Lower lobe of right lung (tissue), 2 donors: ENCODE measurements at regions not wholly inside any gene's neighbourhood (a gene's known extent, or its start where the extent isn't known, plus 50 kb on each side); places are given as distances from the start of the nearest gene placed in this dataset.
A peak's percentile ranks its signal among the peaks of the same experiment; 100 is the strongest.

Experiments used
- ATAC-seq, 2 donors: fragments of 200-7000 bp; cut with Tn5 transposase; one replicate each; pipeline ENCODE4 v1.9.1; 2020 to 2022; ENCODE audit warnings: mild to moderate bottlenecking in 2 of 2, moderate library complexity in 2 of 2
- DNase-seq: peaks from one replicate; pipeline ENCODE4 v3.0.0-alpha.2; 2020
- H3K27ac ChIP-seq: fragments of 200-600 bp; one replicate; pipeline ENCODE4 v1.8.0; 2022
- H3K27me3 ChIP-seq: fragments of 200-600 bp; one replicate; pipeline ENCODE4 v1.8.0; 2022; ENCODE audit warnings: low read depth
- H3K36me3 ChIP-seq: fragments of 200-600 bp; one replicate; pipeline ENCODE4 v1.8.0; 2022; ENCODE audit warnings: mild to moderate bottlenecking
- H3K4me1 ChIP-seq: fragments of 200-600 bp; one replicate; pipeline ENCODE4 v1.8.0; 2022
- H3K4me3 ChIP-seq: fragments of 200-600 bp; one replicate; pipeline ENCODE4 v1.8.0; 2022; ENCODE audit warnings: mild to moderate bottlenecking
- H3K9me3 ChIP-seq: fragments of 200-600 bp; one replicate; pipeline ENCODE4 v1.8.0; 2022
- CTCF ChIP-seq: fragments of 200-600 bp; IDR thresholded peaks from one replicate; pipeline ENCODE4 v1.8.0; 2022; ENCODE audit warnings: antibody characterized with exemption, mild to moderate bottlenecking
- intact Hi-C: fragments of 100-400 bp; cut with DNase I; formaldehyde crosslinking; loops from one replicate; pipeline ENCODE4 v1.11.0; 2022
- donor health status: DM: no; HTN: yes; CAD: no; lungs with severe emphysema.

DNA sequence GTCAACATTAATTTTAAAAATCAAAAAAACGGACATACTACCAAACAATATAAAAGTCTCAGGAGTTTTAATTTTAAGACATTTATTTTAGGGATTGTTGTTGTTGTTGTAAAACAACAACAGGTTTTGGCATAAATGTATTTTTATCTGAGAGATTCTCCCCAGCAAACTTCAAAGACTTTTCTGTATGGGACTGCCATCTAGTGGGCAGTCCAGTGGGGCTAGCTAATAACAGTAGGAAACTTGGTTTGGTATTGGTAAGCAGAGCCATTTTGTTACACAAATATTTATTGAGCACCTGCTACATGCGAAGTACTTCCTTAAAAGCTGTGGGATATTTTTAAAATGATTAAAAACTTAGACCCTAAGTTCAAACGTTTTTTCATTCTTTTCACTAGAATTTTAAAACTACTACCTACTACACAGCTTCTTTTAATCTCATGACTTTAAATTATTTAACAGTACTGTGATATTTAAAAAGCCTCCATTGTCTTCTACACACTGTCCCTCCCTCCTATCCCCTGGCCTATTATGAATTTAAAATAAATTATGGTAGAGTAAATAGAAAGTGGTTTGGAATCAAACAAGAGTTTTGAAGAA lies 1028.4 kb upstream of the INTU start:
- H3K9me3 ChIP-seq, result no peaks in the 10 kb centered on the region
- no peak overlapping the region for H3K27ac ChIP-seq
- H3K4me3 ChIP-seq, result no peak overlapping the region
- no peaks in the 10 kb centered on the region for H3K36me3 ChIP-seq
- no peaks in the 10 kb centered on the region for H3K27me3 ChIP-seq
- TF ChIP-seq CTCF, result peak; percentile 53
- H3K4me1 ChIP-seq, result no peaks in the 10 kb centered on the region
- ATAC-seq, result no peak
- no peak for DNase-seq
- intact Hi-C loops, result no loop called here

DNA sequence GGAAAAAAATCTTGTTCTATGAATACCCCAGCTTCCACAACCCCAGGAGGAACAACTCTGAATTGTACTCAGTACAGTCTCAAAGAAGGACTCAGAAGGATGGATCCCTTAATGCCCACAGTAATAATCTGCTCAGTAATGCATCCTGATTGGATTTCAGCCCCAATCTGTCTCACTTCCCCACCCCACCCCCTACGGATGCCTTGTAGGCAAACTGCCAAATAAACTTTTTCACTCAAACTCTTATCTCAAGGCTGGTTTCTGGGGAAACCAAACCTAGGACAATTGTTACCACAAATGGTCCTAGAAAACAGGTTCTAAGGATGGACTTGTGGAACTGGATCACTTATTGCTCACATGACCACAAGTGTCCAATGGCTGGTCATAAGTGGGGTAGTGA lies 1021.8 kb upstream of the INTU start:
- H3K9me3 ChIP-seq, result no peaks in the 10 kb centered on the region
- no peak for TF ChIP-seq CTCF
- no peaks in the 10 kb centered on the region for H3K36me3 ChIP-seq
- H3K4me1 ChIP-seq, result no peaks in the 10 kb centered on the region
- DNase-seq (no peak), ATAC-seq (no peak)
- intact Hi-C loops, result no loop called here
- H3K27ac ChIP-seq, result no peak overlapping the region
- no peaks in the 10 kb centered on the region for H3K27me3 ChIP-seq
- no peak overlapping the region for H3K4me3 ChIP-seq

DNA sequence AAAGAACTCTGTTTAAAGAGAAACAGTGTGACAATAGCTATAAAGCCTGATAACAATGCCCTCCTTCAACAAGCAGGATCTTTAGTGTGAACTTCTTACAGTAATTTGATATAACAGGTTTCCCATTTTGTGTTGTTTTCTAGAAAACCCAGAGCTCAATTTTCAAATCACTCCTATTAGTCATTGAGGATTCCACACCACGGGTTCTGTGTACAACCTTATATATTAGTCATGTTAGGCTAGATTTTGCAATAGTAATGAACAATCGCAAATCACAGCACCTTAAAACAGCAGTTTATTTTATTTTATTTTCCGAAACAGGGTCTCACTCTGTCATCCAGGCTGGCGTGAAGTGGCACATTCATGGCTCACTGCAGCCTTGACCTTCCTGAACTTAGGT lies 1020.9 kb upstream of the INTU start:
- DNase-seq, result no peak
- no peak for TF ChIP-seq CTCF
- no peak for ATAC-seq
- Histone ChIP-seq H3K36me3 (no peaks in the 10 kb centered on the region), H3K27me3 (no peaks in the 10 kb centered on the region), H3K9me3 (no peaks in the 10 kb centered on the region), H3K4me3 (no peak overlapping the region), H3K4me1 (no peaks in the 10 kb centered on the region), H3K27ac (no peak overlapping the region)
- intact Hi-C loops, result no loop called here

DNA sequence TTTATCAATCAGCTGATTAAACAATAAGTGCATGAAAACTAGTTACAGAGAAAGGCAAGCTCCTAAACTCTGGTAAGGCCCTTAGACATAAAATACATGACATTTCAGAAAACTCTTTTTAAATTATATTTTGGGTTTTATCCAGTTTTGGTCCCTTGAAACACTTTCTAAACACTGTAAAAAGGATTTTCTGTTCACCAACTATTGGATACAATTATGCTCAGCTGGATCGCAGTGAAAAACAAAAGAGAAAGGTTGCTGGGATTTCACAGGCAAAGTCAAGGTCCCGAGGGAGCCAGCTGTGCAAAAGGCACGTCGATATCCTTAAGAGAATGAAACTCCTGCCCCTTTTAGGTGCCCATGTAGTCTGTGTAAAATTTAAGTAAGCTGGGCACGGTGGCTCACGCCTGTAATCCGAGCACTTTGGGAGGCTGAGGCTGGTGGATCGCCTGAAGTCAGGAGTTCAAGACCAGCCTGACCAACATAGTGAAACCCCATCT lies 1018.4 kb upstream of the INTU start:
- Histone ChIP-seq H3K36me3 (no peaks in the 10 kb centered on the region), H3K4me1 (no peaks in the 10 kb centered on the region), H3K4me3 (no peak overlapping the region), H3K27me3 (no peaks in the 10 kb centered on the region), H3K9me3 (no peaks in the 10 kb centered on the region), H3K27ac (no peak overlapping the region)
- DNase-seq (no peak), ATAC-seq (no peak)
- intact Hi-C loops, result no loop called here
- no peak for TF ChIP-seq CTCF

DNA sequence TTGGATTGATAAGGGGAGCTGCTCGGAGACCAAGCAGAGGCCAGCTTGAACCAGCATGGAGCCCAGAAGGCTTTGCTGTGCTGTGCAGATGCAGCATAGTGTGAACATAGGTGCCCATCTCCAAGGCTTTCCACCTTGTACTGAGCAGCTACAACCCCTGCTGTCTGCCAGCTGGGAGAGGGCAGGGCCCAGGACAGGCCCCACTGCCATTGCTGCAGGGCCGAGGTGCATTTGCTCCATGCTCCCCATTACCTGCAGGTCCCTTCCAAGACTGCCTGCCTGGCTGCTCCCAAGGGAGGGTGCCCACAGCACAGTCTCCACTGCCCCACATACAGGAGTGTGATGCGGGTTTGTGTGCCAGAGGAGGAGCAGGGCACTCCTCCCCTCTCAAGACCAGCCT lies 1016.0 kb upstream of the INTU start:
- intact Hi-C loops, result no loop called here
- Histone ChIP-seq H3K36me3 (no peaks in the 10 kb centered on the region), H3K27ac (no peak overlapping the region), H3K4me3 (no peak overlapping the region), H3K9me3 (no peaks in the 10 kb centered on the region), H3K4me1 (no peaks in the 10 kb centered on the region), H3K27me3 (no peaks in the 10 kb centered on the region)
- DNase-seq (no peak), ATAC-seq (peak; percentile 19 to 32)
- no peak for TF ChIP-seq CTCF
